RWPE2 (cell line): ENCODE measurements at regions not wholly inside any gene's neighbourhood (a gene's known extent, or its start where the extent isn't known, plus 50 kb on each side); places are given as distances from the start of the nearest gene placed in this dataset.
A peak's percentile ranks its signal among the peaks of the same experiment; 100 is the strongest.

Experiments used
- ATAC-seq: fragments of 200-7000 bp; cut with Tn5 transposase; 3 replicates; pipeline ENCODE4 v1.9.1; 2021; ENCODE audit warnings: low read depth
- DNase-seq: peaks from one replicate; pipeline ENCODE4 v3.0.0-alpha.2; 2020; ENCODE audit warnings: low spot score
- H3K27ac ChIP-seq: fragments of 450-650 bp; 2 replicates; pipeline ENCODE4 v1.5.1; 2017; ENCODE audit warnings: mild to moderate bottlenecking; ENCODE audit not compliant: poor library complexity, severe bottlenecking
- H3K27me3 ChIP-seq: fragments of 250-450 bp; sonication (Bioruptor Pico); 2 replicates; pipeline ENCODE4 v1.5.1; 2021; ENCODE audit warnings: mild to moderate bottlenecking, moderate library complexity; ENCODE audit not compliant: insufficient read depth, poor library complexity, severe bottlenecking
- H3K36me3 ChIP-seq: fragments of 250-450 bp; sonication (Bioruptor Pico); 2 replicates; pipeline ENCODE4 v1.5.1; 2020; ENCODE audit warnings: low read depth, mild to moderate bottlenecking, moderate library complexity
- H3K4me1 ChIP-seq: fragments of 250-450 bp; sonication (Bioruptor Pico); 2 replicates; pipeline ENCODE4 v1.5.1; 2021; ENCODE audit warnings: mild to moderate bottlenecking, moderate library complexity; ENCODE audit not compliant: insufficient read depth, poor library complexity, severe bottlenecking
- H3K4me3 ChIP-seq: fragments of 250-450 bp; sonication (Bioruptor Pico); 2 replicates; pipeline ENCODE4 v1.5.1; 2021; ENCODE audit warnings: mild to moderate bottlenecking, moderate library complexity; ENCODE audit not compliant: severe bottlenecking
- H3K9me3 ChIP-seq: fragments of 250-450 bp; sonication (Bioruptor Pico); 2 replicates; pipeline ENCODE4 v1.5.1; 2021; ENCODE audit warnings: mild to moderate bottlenecking, moderate library complexity; ENCODE audit not compliant: severe bottlenecking
- TF ChIP-seq, protein P1 (sequence below): fragments of 450-650 bp; IDR thresholded peaks from one replicate; pipeline ENCODE4 v1.5.1; 2017; ENCODE audit warnings: mild to moderate bottlenecking, moderate library complexity; ENCODE audit not compliant: poor library complexity, severe bottlenecking

DNA sequence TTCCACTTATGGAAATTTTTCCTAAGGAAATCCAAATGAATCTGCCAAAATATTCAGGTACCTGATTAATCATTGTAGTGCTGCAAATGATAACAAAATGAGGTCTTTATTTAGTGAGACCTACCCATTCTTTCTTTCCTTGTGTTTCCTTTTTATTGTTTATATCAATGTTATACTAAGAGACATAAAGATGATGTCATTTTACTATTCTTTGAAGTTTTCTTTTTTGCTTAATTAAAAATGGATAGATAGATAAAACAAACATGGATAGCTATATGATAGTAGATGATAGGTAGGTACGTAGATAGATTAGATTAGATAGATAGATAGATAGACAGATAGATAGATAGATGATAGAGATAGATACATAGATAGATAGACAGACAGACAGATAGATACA, 669.5 kb upstream of the TBX3 start:
- Histone ChIP-seq H3K27me3 (no peaks in the 10 kb centered on the region), H3K4me3 (no peak overlapping the region), H3K4me1 (peaks cover 26% of the 10 kb centered on the region), H3K36me3 (no peaks in the 10 kb centered on the region), H3K27ac (peak overlapping the region; percentile 86), H3K9me3 (no peaks in the 10 kb centered on the region)
- DNase-seq: no peak
- no peak for ATAC-seq
- TF ChIP-seq, protein P1, sequence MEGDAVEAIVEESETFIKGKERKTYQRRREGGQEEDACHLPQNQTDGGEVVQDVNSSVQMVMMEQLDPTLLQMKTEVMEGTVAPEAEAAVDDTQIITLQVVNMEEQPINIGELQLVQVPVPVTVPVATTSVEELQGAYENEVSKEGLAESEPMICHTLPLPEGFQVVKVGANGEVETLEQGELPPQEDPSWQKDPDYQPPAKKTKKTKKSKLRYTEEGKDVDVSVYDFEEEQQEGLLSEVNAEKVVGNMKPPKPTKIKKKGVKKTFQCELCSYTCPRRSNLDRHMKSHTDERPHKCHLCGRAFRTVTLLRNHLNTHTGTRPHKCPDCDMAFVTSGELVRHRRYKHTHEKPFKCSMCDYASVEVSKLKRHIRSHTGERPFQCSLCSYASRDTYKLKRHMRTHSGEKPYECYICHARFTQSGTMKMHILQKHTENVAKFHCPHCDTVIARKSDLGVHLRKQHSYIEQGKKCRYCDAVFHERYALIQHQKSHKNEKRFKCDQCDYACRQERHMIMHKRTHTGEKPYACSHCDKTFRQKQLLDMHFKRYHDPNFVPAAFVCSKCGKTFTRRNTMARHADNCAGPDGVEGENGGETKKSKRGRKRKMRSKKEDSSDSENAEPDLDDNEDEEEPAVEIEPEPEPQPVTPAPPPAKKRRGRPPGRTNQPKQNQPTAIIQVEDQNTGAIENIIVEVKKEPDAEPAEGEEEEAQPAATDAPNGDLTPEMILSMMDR: no peak

DNA sequence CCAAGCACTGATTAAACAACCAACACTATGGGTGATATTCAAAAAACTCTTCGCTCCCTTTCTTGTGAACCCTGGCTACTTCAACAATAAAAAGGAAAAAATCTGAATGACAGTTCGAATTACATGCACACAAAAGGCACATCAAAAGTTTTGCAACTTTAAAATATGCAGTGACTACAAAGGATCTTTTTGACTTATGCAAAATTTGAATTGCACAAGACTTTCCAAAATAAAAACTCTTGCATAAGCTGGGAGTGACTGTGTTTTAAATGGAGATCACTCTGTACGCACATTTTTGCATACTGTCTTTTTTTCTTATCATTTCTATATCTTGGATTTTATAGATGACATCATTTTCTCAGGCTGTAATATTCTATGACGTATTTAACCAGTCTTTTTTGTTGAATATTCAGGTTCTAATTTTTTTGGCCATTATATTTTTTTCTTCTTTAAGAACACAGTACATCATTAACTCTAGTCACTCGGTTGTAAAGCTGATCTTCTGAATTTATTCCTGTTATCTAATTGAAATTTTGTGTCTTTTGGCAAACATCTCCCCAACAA, 667.6 kb upstream of the TBX3 start:
- ATAC-seq (no peak), DNase-seq (no peak)
- Histone ChIP-seq H3K27me3 (no peaks in the 10 kb centered on the region), H3K4me3 (no peak overlapping the region), H3K4me1 (peaks cover 26% of the 10 kb centered on the region), H3K9me3 (no peaks in the 10 kb centered on the region), H3K36me3 (no peaks in the 10 kb centered on the region), H3K27ac (no peak overlapping the region)
- TF ChIP-seq, protein P1: no peak

DNA sequence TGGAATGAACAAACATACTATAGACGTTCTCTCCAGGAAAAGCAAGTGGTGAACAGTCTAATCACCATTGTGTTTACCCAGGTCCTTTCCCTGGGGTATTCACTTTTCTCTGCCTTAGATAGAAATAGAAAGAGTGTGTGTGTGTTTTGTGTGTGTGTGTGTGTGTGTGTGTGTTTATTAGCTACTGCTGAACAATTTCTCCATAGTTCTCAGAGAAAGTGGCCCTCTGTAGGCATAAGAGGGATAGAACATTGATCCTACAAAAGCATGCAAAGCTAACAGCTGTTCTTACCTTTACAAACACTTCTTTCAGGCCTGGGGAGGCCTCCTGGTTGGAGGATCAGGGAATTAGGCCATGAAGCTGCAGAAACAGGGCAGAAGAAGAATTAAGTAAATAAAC, 665.7 kb upstream of the TBX3 start:
- H3K4me3 ChIP-seq: no peak overlapping the region
- no peaks in the 10 kb centered on the region for H3K27me3 ChIP-seq
- peaks cover 20% of the 10 kb centered on the region for H3K4me1 ChIP-seq
- H3K36me3 ChIP-seq: no peaks in the 10 kb centered on the region
- H3K27ac ChIP-seq: no peak overlapping the region
- ATAC-seq: no peak
- TF ChIP-seq, protein P1: no peak
- DNase-seq: no peak
- H3K9me3 ChIP-seq: no peaks in the 10 kb centered on the region

DNA sequence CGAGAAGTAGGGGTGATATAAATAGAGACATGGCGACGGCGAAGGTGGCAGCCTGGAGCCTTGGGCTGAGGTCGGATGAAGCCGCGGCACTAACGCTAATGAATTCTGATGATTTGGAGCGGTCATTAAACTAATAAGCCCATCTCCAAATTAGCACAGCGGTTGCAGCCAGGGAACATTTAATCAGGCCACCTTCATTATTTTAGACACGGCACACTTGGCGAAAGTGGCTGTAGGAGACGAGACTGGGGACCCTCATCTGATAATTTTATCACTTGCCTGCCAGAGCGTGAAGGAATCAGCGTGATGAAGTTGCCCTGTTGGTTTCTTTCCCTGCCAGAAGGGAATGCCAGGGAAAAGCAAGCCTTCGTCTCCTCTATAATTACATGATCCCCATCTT, 664.3 kb upstream of the TBX3 start:
- H3K4me3 ChIP-seq: no peak overlapping the region
- ATAC-seq (no peak), DNase-seq (no peak)
- no peaks in the 10 kb centered on the region for H3K36me3 ChIP-seq
- no peaks in the 10 kb centered on the region for H3K9me3 ChIP-seq
- H3K27ac ChIP-seq: no peak overlapping the region
- no peaks in the 10 kb centered on the region for H3K27me3 ChIP-seq
- H3K4me1 ChIP-seq: peaks cover 12% of the 10 kb centered on the region
- TF ChIP-seq, protein P1: no peak

DNA sequence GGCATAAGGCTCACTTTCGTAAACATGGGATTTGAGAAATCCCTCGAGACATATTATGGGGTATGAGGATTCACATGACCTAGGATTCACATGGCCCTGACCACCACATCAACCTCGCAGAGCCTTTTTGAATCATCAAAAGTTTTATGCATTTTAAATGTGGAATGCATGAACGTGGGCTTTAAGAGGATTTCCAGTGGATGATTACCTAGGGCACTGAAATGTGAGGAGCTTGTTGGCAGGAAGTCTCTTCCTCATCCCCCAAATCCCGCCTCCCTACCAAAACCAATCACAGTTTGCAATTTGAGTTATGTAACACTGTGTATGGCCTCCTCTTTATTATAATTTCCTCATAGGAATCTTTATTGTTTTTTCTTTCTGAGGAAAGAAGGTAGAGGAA, 659.6 kb upstream of the TBX3 start:
- Histone ChIP-seq H3K4me1 (peaks cover 13% of the 10 kb centered on the region), H3K27me3 (no peaks in the 10 kb centered on the region), H3K9me3 (no peaks in the 10 kb centered on the region), H3K4me3 (no peak overlapping the region), H3K27ac (no peak overlapping the region), H3K36me3 (no peaks in the 10 kb centered on the region)
- ATAC-seq: no peak
- TF ChIP-seq, protein P1: no peak
- no peak for DNase-seq
